Activated gamma-delta T cell treated with Interleukin-2 at 50 U/mL for 16 hours (primary cell): ENCODE measurements at regions not wholly inside any gene's neighbourhood (a gene's known extent, or its start where the extent isn't known, plus 50 kb on each side); places are given as distances from the start of the nearest gene placed in this dataset.

Experiments
- DNase-seq: peaks from one replicate; pipeline ENCODE4 v3.0.0-alpha.2; 2020

DNA sequence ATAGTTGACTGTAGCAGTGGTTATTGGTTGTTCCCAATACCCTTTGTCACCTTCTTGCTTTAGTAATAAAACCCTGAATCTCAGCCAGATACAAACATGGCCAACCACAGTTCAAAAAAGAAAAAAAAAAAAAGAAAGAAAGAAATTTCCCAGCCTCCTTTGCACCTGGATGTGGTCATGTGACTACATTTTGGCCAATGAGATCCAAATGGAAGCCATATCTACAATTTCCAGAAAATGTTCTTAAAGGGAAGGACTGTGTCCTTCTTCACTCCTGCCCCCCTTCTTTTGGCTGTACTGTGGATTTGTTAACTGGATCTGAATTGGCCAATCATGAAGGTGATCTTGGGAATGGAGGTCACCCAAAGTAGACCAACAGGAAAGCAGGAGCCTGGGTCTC lies 141.9 kb downstream of the SOX9 start:
- no peak for DNase-seq

DNA sequence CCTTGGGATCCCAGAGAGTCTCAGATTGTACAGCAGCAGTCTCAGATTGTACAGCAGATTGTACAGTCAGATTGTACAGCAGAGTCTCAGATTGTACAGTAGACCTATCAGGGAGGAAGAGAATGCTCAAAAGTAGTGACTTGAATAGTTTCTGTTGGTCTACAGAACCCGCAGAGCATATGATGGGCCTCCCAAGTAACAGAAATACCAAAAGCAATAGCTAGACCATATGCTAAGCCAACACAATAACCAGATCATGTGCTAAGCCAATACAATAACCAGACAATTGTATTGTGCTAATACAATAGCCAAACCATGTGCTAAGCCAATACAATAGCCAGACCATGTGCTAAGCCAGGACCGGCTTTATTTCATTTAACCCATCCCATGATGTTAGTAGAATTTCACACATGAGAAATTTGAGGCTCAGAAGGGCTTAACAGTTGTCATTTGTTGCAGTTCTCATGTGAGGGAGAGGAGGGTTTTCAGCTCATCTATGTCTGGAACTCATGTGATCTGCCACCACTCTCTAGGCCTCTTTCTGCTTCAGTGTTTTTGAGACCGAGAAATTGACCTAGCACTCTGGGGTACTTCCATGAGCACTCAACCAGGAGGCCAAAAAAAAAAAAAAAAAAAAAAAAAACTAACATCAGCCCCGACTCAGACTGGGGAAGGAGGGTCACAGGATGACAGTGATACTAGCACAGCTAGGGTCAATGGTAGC lies 144.0 kb downstream of the SOX9 start:
- no peak for DNase-seq

GRCh38 chr17:72266112-72266775 lies 145.4 kb downstream of the SOX9 start:
- no peak for DNase-seq

DNA sequence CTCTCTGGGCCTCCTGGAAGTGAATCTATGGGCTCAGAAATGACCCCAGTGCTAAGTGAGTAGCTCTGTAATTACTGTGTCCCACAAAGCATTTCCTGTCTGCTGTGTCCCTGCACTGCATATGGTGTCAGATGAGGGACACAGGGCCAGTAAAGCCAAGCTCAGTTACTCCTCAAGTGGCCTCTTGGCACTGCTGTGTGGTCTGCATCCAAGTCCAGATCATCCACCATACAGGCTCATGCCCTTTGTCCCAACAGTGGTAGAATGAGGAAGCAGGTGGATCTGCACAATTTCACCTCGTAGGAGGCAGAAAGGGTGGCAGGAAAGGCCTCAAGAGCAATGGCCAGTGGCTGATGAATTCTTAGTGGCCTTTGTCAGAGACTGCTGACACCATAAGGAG lies 146.8 kb downstream of the SOX9 start:
- DNase-seq = no peak

DNA sequence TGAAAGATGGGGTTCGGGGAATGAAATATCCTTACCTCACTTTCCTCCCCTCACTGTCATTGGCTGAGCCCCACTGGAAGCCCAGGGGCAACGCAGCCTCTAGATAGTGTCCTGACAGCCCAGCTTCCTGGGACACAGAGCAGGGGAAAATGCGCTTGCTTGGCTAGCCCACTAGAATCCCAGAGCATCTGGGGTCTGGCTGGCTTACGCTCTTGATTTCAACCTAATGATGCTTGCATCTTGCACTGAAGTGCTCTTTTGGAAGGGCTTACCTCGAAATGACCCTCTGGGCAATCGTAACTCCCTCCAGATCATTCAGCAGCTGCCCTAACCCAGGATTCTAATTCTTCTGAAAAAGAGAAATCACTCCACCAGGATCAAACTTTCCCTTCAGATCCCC lies 147.6 kb downstream of the SOX9 start:
- DNase-seq = no peak

GRCh38 chr17:72270273-72270924 lies 149.6 kb downstream of the SOX9 start:
- DNase-seq = no peak

DNA sequence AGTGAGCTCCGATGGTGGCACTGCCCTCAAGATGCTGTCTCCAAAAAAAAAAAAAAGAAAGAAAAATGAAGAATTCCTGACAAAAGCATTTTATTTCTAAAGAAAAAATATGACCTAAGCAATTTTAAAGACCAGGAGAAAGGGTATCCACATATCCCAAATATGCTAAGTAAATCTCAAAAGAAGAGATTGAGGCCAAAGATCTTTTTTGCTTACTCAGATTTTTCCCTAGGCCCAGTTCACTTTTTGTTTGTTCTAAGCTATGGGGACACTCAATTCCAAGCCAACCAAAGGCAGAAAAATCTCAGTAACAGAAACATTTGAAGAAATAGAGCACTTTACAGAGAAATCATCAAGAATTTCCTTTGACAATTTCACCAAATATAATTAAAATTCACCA lies 150.8 kb downstream of the SOX9 start:
- DNase-seq = no peak

GRCh38 chr17:72273289-72274056 lies 152.7 kb downstream of the SOX9 start:
- no peak for DNase-seq

GRCh38 chr17:72274614-72275013 lies 153.8 kb downstream of the SOX9 start:
- no peak for DNase-seq

DNA sequence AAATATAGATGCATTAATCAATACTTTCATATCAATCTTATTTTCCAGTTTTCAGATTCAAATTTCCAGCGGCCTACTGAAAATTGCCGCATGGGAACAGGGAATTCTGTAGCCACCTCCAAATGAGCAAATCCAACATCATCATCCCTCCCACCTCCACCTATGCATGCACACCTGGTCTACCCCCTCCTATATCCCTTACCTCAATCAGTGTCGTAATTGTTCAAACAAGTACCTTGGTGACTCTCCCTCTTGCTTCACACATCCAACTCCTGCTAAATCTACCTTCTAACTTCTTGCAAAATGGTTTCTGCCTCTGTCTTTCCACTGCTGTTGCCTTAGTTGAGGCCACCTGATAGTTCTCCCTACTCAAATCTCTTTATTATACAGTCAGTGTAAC lies 160.1 kb downstream of the SOX9 start:
- no peak for DNase-seq

DNA sequence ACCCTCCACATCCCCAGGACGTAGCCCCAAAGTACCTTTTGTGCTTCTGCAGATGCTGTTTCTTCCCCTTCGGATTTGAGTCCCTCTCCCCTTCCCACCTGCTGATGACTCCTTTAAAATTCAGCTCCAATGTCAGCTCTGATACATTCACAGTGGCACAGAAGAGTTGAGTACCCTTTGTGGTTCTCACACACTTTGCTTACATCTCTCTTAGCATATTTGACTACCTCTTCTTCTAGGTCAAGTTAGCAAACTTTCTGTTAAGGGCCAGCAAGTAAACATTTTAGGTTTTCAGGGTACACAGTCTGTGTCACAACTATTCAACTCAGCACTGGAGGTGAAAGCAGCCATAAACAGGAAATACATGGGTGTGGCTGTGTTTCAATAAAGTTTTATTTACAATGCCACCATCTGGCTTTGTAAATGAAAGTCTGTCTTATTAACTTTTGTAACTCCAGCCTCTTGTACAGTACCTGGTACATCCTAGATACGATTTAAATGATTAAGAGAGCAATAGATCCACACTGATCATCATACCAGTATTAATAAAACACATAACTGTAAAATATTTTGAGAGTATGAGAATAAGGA lies 161.7 kb downstream of the SOX9 start:
- no peak for DNase-seq

DNA sequence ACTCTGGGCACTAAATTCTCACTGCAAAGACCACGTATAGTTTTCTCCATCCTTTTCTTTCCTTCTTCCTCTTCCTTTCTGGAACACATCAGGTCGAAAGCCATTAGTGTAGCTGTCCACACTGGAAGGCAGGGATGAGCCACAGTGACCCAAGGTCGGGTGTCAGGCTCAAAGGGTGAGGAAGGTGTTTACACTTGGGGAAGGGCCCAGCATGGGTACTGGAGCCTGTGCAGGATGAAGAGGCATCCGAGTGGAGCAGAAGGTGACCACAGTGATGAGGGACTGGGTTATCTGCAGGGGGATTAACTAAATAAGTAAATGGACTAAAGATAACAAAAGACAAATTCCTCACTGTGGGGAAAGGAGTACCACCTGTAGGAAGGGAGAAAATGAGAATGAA lies 164.0 kb downstream of the SOX9 start:
- DNase-seq = no peak

DNA sequence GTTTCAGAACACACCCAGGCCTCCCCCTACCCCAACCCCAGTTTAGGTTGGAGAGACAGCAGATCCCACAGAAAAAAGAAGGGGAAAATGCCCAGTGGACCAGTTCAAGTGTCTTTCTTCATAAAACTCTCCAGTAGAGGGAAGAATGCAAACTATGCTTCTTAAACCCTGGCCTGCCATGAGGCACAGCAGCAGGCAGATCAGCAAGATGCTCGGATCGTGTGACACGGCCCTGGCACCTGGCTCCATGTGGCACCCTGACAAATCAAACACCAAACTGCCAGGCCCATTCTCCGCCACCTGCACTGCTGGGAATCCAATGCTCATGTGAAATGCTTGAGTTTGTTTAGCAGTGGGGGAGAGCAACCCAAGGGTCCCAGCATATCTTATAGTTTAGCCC lies 166.8 kb downstream of the SOX9 start:
- DNase-seq = no peak

GRCh38 chr17:72294487-72294893 lies 173.7 kb downstream of the SOX9 start:
- DNase-seq = no peak

DNA sequence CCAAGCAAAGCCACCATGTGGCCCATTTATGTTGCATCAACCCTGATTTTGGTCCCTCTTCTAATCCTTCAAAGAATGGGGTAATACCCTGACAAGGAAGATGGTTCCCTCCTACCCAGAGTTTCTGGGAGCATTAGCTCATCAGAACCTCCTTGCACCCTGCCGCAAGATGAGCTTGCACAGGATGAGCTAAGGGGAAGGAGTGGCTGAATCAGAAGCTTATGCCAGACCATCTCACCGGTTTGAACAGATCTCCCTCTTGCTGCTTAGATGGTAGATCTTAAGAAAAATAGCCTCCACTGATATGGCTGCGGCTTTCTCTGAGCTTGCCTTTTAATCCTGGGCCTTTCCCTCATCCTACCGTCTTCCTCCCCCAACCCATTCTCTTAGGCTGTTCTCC lies 175.1 kb downstream of the SOX9 start:
- DNase-seq = no peak

GRCh38 chr17:72296456-72296855 lies 175.6 kb downstream of the SOX9 start:
- DNase-seq = no peak

DNA sequence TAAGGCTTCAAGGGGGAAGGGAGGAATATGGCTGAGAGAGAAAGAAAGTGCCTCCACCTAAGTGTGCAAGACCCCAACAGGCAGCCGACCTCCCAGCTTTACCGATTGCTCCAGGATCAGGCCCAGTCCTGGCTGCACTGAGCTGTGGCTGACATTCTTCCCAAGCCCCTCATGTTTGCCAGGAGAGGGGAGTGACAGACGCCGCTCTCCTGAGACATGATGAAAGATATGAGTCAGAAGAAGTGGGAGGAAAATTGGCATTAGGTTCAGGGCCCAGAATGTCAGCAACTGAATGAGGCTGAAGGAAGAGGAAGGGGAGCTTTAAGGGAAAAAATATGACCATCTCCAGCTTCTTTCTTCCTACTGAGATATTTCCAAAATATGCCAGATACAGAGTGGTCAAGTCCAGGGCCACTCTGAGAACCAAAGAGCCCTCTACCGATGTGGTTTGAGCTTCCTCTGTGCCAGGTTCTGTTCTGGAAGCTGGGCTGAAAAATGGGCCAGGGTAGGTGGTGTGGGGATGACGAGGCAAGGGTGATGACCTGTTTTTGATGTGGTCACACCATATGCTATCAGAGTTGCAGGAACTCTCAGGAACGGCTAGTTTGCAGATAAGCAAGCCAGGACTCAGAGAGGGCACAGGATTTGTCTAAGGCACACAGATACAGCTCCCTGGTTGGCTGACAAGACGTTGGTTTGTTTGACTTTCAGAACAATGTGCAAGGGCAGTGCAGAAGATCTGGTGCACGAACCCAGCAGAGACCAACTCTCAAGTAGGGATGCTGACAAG lies 176.7 kb downstream of the SOX9 start:
- no peak for DNase-seq

DNA sequence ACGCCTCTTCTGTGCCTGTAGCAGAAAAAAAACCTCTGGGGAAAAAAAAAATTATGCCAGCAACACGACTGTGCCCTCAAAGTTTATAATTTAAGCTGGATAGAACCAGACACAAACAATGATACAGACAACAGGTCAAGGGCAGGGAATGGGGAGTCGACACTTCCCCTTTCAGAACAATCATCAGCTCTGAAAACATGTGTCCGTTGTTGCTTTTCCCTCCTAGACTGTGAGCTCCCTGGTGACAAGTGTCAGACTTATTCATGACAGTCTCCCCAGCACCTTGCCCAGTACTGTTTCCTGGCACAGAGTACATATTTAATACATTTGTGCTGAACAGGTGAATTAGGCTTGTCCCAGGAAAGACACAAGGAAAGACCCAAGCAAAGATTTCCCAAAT lies 178.3 kb downstream of the SOX9 start:
- no peak for DNase-seq

DNA sequence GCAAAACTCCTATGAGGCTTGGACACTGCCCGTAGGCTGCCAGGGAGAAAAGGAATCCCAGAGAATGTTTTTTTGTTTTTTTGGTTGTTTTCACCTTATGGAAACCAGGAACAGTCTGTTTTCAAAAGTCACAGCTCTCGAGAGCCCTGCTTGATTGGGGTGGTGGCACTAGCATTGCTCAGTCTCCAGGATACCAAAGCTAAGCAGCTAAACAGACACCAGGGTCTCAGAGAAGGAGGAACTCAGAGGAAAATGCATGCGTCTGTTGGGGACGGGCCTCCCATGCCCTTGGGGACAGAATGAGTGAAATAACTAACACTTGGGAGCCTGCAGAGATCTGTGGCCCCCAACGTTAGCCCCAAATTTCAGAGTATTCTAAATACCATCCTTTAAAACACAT lies 178.8 kb downstream of the SOX9 start:
- no peak for DNase-seq

DNA sequence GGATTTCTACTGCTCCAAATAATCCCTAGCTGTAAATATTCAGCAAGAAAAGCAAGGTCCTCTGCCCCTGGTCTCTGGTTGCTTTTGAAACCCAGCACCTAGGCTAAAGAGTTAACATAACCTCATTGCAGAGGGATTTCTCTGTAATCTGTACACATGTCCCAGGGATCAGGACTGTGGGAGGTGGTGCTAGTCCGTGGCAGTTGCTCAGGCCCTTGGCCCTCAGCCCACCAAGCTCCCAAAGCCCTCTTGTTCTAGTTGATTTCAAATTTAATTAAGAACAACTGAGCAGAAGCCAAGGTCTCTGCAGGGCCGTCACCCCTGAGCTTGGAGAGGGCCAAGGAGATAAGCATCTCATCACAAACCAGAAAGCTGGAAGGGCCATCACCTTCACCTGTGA lies 181.1 kb downstream of the SOX9 start:
- DNase-seq = no peak

- no peak for DNase-seq
Observed at GRCh38 chr17:72302735-72303134, 181.9 kb downstream of the SOX9 start.
